HG03103 (cell line): ENCODE measurements at regions not wholly inside any gene's neighbourhood (a gene's known extent, or its start where the extent isn't known, plus 50 kb on each side); places are given as distances from the start of the nearest gene placed in this dataset.

Experiments
- ATAC-seq: cut with Tn5 transposase; IDR thresholded peaks from one replicate; pipeline ENCODE4 v1.9.1; 2021; ENCODE audit warnings: low read depth; ENCODE audit not compliant: unreplicated experiment

DNA sequence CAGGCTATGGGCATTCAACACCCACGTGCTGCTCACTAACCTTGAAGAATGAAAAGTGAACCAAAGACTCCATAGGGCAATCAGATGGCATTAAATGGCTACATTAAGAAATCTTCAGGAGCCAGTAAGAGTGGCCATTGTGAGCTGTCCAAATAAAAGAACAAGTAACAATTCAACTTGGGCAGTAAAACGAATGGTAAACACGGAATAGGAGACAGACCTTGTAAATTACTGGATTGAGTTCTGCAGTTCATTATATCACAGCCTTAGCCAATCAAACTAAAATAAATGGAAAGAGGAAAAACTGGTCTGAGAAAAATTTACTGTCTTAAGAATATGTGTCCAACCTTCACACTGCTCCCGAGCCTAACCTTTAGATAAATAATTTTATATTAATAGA is 306.5 kb upstream of the ZNF521 start:
- ATAC-seq, result no peak

DNA sequence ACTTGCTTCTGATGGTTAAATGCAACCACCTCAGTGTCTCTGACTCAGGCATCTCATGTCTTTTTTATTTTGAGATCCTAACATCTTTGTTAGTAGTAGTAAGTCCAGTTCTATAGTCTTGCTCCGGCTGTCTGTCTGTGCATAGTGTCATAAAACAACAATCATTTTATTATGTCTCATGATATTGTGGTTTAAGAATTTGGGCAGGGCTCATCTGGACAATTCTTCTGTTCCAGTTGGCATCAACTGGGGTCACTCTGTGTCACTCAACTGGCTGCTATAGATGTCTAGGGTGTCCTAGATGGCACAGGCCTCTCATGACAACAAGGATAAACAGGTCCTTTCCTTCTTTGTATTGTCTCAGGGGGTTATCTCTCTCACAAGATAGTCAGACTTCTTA is 299.6 kb upstream of the ZNF521 start:
- ATAC-seq, result no peak

DNA sequence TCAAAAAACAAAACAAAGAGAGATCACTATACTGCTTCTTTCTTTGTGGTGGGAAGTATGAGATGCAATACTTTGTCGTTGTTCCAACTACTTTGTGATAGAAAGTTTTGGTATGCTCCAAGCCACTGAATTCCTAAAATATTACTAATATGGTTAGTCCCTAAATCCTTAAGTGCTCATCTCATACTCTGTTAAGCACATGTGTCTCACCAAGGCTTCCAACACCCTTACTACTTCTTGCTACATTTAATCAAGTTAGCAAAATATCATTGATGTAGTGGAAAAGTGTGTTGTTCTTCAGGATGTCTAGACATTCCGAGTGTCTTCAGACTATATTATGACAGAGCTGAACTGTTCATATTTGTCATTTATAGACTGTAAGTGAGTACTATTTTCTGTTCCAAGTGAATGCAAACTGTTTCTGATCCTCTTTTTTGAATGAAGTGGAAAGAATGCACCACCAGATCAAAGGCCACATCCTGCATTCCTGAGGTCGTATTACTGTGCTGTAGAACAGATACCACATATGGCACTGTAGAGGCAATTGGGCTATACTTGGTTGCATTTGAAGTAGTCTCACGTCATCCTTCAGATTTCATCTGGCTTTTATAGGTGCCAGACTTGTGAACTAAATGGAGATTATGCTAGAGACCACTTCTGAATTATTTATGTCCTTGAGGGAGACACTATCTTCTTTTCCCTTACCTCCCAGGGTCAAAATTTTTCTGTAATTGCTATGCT is 298.4 kb upstream of the ZNF521 start:
- ATAC-seq, result no peak

DNA sequence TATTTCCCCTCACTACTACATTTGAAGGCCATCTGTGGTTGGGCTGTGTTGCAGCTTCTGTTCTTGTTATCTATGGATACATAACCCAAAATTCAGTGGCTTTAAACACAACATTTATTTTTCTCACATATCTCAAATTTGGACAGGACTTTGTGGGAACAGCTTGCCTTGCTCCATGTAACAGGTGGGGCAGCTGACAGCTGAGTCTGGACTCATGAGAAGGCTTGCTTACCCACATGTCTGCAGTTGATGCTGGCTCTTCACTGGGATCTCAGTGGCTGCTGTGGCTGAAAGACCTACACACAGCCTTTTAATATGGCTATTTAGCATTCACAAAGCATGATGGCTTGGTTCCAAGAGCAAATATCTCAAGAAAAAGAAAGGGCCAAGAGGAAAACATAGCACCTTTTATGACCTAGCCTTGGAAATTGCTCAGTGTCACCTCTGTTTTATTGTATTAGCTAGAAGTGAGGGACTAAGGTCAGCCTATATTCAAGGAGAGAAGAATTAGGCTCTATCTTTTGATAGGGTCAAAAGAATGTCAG is 296.8 kb upstream of the ZNF521 start:
- ATAC-seq, result no peak

DNA sequence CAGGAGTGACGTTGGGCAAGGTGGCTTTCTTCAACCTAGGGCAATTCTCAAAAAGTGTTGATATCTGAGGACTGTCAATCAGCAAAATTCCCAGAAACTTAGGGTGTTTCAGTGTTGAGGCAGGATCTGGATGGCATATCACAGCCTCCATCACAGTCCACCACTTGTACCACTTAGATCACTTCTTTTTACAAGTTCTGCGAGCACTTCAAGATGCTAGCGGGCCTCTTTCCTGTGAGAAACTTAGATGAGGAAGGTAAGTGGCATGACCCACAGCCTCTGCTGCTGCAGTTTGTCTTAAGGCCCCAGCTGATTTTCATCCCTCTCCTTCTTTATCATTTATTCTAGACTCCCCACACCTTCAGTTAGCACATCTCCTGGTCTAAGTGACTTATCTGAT is 295.4 kb upstream of the ZNF521 start:
- ATAC-seq, result no peak

DNA sequence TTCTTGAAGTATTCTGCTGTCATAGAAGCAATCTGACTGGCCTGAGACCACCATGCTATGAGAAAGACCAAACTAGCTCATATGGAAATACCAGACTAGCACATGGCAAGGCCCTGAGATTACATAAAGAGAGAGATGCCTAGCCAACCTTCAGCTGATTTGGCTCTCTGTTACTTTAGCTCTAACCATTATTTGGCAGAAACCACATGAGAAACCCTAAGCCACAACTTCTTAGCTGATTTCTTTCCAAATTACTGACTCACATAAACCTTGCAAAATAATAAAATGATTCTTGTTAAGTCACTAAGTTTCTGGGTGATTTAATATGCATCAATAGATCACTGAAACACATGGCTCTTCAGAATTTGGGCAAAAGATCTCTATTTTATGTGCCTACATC is 295.0 kb upstream of the ZNF521 start:
- no peak for ATAC-seq

DNA sequence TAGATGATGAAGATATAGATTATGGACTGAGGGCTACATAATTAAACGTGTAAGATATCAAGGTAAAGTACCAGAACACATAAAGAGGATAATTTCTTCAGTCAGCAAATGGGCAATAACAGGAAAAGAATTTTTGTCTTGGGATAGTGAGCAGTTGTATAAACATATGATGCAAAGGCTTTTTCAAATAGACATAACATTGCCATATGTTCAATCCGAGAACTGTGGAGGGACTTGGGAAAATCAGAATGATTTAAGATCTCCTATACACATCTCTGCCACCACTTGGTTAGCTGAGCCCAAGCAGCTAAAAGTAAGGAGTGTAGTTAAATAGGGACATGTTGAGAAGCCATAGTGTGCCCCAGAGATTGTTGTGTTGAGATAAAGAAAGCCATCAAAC is 287.6 kb upstream of the ZNF521 start:
- no peak for ATAC-seq

DNA sequence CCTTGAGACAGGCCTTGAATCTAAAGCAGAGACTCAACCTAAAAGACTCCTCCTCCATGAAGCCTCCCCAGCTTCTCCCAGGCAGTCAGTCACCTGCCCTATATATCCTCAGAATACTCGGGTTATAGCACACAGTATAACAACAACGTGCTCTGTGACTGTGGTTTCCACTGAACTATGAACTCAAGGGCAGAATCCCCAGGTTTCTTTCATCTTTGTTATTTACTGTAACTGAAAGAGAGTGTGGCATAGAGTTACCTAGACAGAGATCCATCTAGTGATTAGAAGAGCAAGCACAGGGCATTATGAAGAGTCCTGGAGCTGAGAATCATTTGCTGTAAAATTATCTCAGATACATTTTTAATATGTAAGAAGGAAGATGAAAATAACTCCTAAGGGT is 281.6 kb upstream of the ZNF521 start:
- no peak for ATAC-seq

DNA sequence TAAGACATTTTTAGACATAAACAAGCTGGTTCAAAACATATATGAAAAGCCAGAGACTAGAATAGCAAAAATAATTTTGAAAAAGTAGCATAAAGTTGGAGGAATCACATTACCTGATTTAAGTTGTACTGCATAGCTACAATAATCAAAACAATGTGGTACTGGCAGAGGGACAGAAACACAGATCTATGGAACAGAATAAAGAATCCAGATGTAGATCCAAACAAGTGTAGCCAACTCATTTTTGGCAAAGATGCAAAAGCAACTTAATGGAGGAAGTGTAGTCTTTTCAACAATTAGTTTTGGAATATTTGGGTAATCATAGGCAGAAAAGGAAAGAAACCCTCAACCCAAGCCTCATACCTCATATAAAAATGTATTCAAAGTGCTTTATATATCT is 278.7 kb upstream of the ZNF521 start:
- no peak for ATAC-seq

DNA sequence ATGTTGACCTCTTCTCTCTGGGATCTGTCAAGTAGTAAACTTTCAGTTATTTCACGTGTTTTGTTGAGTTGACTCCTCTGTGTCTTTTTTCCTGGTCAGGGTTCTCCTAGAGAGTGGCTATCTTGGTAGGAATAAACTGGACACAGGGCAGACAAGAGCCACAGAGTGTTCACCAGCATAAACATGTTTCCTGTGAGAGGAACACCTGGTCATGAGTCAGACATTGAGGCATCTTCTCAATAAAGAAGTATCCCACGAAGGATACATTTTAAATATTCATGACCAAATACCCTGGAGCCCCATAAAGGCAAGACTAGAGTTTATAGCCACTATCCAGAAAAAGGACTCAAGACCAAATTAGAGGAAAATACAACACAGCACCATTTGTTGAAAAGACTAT is 269.7 kb upstream of the ZNF521 start:
- ATAC-seq, result no peak

DNA sequence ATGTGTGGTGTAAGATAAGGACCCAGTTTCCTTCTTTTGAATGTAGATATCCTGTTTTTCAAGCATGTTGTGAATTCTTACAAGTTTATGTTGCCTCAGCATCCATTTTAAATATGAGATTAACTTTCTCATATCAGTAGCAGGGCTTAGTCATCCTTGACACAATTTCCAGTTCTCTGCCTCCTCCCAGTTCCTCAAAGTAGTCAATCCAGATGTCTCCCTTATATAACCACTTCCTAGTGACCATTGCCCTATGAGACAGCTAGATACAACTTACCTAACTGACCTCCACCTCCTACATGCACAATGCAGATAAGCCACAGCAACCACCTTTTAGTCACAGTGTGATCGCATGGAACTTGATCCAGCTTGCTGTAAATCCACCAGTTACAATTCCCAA is 269.2 kb upstream of the ZNF521 start:
- no peak for ATAC-seq

DNA sequence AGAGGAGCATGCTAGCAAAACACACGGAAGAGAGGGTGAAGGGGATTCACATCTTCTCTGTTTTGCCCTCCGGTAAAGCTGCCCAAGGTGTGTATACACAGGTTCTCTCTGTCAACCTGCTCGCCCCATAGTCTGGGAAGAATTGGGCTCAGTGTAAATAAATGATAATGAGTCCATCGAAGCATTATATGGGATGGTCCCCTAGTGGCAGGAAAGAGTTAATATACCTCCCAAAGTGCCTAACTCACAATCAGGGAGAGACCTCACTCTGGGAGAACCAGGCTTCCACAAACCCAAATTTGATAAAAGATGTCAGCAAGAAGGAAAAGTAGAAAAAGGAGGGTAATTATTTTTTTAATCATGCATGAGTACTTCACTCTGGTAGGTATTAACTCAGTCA is 262.2 kb upstream of the ZNF521 start:
- no peak for ATAC-seq

DNA sequence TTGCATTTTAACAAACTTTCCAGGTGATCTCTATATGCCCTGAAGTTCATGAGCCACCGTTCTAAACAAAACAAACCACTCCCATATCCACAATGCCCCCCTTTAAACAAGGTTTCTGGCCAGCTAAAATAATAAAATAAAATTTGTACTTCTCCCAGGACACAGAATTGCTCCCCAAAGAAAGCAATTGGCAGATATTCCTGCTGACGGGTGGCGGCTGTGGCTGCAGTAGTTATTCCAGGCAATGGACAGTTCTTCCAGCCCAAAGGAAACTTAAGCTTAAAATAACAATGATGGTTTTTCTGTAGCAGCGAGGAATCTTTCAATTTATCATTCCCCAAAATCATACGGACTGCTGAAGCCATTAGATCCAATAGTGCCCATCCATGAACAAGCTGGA is 260.5 kb upstream of the ZNF521 start:
- ATAC-seq, result no peak

DNA sequence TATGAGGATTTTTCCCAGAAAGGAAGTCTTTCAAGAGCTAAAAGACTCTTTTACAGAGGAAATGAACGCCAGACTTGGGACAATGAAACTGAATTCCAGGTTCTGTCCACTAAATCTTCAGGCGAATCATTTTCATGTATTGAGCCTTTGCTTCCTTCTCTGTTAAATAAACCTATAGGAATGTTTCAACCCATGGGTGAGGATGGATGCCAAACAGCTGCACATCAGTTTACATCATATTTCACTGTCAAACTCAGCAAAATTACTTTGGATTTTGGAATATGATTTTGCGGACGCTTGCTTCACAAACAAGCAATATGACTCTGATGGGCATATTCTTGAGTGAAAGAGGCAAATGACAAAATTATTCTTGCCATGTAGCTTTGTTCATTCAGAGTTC is 256.1 kb upstream of the ZNF521 start:
- ATAC-seq, result no peak

DNA sequence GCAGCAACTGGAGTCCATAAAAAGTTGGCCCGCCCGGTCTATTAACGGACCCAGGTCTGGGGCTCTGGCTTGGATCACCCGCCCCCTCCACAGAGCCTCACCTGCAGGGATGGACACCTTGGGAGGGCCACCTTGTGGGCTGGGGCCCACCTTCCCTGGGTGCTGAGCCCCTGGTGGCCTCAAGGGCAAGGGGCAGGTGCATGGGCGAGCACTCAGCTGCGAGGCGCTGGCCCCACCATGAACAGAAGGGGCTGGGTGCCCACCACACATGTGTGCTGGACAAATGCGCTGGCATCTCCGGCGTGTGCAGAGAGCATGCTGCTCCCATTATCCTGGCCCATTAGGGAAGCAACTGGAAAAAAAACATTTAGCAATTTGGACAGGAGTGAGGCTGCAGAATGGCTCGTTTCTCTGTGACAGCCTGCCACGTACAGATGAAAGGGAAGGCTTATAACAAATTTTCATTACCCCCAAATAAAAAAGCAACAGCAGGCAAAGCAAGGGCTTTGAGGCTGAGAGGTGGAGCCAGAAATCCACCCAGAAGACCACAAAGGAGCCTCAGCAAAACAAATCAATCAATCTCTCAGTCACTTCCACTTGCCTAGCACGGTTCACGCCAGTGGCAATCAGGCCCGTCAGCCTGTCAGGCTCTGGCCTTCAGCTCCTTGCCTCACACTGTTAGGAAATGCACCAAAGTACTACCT is 253.1 kb upstream of the ZNF521 start:
- no peak for ATAC-seq

DNA sequence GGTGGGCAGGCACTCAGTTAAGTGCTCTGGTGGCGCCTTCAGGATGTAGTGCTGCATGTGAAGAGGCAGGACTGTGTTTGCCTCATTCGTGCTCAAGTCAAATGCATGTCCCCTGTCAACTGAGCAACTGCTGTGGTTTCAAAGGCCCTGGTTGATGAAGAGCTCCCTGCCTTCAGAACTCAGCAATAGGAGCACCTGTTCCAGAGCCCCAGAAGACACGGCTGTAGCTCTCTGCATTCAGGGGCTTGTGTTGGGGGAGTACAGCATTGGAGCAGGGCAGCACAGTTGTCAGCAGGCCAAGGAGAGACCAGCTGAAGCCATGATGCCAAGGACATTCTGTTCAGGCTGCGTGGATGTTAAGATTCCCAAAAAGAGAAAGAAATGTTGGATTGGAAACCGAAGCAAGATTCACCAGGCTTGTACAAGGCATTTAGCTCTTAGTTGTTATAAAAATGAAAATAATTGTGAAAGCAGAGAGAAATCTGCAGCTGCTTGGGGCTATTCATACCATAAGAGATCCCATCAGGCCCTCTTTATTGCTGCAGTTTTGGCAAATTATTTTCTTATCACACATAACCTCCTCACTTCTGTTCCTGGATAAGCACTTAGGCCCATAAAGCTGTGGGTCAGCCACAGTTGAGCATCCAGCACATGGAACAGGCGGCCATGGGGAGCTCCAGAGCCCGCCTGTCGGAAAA is 252.4 kb upstream of the ZNF521 start:
- ATAC-seq, result no peak

DNA sequence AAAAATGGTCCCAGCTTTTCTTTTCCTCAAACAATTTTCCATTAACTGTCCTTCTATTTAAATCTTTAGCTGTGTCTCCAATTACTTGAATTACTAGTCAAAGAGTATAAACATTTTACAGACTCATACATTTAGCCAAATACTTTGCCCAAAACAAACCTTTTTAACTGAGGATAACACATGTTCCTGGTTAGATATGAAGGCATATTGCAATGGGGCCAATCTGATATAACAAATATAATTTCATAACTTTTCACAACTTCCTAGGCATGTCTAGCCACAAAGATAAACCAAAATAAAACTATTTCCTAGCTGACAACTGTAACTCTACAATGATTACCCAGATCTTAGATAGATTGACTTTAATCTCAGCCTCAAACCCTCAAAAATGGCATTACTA is 247.5 kb upstream of the ZNF521 start:
- no peak for ATAC-seq

DNA sequence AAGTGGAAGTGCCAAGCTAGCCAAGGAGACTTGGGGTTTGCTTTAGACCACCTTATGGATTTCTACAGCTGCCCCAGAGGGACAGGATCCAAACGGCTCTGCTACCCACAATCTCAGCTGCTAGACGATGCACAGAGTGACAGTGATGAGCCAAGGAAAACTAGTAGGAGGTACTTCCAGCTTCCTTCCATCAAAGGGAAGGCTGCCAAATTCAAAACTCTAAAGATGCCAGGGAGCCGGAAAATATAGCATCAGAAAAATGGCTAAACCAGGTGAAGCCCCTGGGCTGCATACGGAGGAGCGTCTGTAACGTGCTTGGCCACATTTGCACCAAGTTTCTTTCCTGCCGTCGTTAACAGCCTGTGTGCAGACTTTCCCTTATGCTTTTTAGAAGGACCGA is 245.5 kb upstream of the ZNF521 start:
- no peak for ATAC-seq

DNA sequence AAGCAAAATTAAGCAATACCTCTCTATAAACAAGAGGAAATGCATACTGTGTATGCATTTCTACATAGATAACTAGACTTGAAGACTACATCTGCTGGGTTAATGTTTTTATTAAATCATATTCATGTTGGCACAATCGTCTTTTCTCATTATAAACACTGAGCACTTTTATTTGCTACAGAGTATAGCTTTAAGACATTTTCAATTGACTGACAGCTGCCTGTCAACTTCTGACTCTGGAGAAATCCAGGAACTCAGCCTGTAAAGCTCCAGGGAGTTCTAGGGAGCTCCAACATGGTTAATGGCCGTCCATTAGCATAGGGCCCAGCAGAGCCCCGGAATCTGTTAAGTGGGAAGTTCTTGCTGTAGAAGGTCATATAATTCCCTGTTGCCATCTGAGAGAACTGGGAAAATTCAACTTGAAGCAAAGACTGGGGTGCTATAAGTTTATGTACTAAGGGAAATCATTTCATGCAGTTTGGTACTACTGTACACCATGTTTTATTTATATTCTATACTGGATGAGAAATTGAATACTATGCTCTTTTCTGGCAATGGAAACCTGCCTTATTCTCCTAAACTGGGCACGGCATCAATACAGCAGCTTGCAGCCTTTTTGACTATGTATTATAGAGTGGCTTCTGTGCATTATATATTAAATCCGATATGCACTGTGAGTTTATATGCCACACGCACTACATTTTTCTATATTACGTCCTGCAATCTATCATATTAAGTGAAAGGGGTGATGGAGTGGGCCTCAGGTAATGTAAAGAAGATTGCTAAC is 243.5 kb upstream of the ZNF521 start:
- no peak for ATAC-seq

DNA sequence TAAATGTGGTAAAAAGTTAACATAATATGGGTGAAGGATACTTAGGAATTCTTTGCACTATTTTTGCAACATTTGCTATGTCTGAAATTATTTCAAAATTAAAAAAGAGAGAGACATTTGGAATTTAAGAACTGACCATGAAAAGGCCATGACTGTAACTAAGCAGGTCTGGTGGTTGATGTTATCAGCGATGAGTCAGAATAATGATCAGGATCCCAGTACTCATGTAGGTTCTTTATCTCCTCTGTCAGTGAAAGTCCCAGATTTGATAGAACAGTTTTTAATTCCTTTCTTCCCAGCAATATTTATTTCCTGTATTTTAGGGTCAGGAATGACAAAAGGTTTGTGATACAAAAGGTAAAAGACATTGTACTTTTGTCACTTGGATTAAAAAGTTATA is 242.4 kb upstream of the ZNF521 start:
- no peak for ATAC-seq

DNA sequence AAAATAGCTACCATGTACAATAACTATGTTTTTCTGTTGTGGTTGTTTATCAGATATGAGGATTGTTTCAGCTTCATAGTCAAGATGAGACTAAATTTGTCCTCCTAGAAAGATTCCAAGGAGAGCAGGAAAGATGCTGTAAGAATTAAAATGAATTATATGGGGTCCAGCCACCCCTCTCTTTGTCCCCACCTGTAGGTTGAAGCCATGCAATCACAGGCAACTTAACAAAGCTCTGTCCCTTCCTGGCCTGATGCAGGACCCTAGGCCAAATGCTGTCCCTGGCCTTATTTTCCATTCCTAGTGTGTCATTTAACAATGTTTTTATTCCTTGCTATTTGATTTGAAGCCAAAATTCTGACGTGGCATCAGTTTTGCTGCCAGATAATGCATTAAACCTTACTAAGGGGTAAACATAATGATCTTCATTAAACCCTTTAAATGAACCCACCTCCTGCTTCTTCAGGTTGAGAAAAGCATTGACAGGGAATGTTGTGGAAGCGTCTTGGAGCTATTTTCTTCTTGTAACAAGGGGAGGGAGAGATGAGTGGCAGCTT is 240.9 kb upstream of the ZNF521 start:
- no peak for ATAC-seq
